ENCODE measurements at regions not wholly inside any gene's neighbourhood (a gene's known extent, or its start where the extent isn't known, plus 50 kb on each side); places are given as distances from the start of the nearest gene placed in this dataset.
"Not testable (repeated sequence)": the region's sequence is repeated elsewhere in the genome, so short reads cannot be mapped to it uniquely, and the experiment has no call there.

DNA sequence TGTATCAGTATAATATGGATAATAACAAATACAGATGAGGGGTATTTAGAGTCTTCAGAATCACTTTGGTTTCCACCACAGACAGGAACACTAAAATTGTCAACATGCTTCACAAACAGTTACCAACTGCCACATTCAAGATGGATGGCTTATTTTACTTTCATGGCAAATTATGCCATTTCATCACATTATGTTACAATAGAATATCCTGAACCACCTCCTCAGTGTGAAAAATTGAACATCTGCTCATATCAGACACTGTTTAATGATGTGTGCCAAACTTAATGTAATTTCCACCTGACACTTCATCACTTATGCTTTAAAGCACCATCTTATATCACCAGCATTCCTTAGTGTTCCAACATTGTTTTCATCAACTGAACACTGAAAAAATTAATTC lies 357.4 kb downstream of the KCNN2 start:
- TF ChIP-seq, protein P1, sequence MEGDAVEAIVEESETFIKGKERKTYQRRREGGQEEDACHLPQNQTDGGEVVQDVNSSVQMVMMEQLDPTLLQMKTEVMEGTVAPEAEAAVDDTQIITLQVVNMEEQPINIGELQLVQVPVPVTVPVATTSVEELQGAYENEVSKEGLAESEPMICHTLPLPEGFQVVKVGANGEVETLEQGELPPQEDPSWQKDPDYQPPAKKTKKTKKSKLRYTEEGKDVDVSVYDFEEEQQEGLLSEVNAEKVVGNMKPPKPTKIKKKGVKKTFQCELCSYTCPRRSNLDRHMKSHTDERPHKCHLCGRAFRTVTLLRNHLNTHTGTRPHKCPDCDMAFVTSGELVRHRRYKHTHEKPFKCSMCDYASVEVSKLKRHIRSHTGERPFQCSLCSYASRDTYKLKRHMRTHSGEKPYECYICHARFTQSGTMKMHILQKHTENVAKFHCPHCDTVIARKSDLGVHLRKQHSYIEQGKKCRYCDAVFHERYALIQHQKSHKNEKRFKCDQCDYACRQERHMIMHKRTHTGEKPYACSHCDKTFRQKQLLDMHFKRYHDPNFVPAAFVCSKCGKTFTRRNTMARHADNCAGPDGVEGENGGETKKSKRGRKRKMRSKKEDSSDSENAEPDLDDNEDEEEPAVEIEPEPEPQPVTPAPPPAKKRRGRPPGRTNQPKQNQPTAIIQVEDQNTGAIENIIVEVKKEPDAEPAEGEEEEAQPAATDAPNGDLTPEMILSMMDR (IDR thresholded peaks at IDR 0.05): no peak
- Histone ChIP-seq H3K27ac (no peak overlapping the region), H3K4me3 (no peak overlapping the region)
- DNase-seq (ENCODE audit: low spot score): no peak

DNA sequence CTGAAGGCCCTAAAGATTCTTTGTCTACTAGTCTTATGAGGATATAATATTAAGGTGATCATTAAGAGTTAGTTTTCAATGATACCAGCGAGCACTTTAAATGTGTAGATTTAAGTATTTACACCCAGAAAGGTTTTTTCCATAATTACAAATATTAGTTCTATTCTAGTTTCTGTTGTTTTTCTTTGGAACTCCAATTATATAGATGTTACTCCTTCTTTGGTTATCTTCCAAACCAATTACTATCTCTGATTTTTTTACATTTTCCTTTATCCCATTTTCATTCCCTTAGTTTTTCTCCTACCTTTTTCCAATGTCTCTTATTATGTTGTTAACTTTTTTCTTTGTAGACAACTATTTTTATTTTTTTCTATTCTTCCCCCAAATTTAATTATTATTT lies 355.1 kb downstream of the KCNN2 start:
- no peak for DNase-seq (ENCODE audit: low spot score)
- Histone ChIP-seq H3K27ac (no peak overlapping the region), H3K4me3 (no peak overlapping the region)
- TF ChIP-seq, protein P1 (IDR thresholded peaks at IDR 0.05): no peak

DNA sequence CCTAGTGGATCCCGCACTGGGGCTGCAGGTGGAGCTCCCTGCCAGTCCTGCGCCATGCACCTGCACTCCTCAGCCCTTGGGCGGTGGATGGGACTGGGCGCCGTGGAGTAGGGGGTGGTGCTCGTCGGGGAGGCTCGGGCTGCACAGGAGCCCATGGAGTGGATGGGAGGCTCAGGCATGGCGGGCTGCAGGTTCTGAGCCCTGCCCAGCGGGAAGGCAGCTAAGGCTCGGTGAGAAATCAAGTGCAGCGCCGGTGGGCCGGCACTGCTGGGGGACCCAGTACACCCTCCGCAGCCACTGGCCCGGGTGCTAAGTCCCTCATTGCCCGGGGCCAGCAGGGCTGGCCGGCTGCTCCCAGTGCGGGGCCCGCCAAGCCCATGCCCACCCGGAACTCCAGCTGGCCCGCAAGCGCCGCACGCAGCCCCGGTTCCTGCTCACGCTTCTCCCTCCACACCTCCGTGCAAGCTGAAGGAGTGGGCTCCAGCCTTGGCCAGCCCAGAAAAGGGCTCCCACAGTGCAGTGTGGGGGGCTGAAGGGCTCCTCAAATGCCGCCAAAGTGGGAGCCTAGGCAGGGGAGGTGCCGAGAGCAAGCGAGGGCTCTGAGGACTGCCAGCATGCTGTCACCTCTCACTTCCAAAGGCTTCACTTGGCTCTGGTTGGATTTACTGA lies 342.5 kb downstream of the KCNN2 start:
- not testable (repeated sequence) for H3K27ac ChIP-seq; H3K4me3 ChIP-seq; DNase-seq (ENCODE audit: low spot score)

DNA sequence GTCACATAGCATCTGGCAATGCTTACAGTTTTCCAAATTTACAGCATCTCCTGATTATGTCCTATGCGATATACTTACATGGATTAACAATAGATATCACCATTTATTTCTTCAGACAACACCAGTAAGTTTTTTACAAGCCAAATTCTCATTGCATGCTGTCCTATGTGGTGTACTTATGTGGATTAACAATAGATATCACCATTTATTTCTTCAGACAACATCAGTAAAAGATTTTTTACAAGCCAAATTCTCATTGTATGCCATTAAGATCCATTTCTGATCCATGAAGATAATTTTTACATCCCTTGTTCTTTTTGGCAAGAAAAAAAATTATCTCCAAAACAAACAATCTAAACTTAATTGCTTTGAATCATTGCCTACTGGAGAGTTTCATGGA lies 340.9 kb downstream of the KCNN2 start:
- TF ChIP-seq, protein P1 (IDR thresholded peaks at IDR 0.05): no peak
- H3K4me3 ChIP-seq: no peak overlapping the region
- no peak overlapping the region for H3K27ac ChIP-seq
- no peak for DNase-seq (ENCODE audit: low spot score)

DNA sequence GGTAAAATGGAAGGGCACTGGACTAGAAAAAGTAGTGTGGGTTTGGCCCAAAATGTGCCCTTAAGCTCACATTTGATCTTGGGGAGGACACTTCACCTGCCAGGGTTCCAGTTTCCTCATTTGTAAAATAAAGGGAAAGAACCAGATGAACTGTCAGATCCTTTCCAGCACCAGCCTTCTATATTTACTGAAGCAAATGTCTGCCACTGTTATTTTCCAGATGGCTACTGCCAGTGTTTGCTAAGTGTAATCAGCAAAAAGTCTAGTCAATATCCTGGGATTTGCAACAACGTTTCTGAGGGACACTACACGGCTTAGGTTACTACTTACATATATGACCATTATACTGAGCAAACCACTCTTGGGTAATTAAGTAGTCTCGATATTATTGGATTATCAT lies 340.3 kb downstream of the KCNN2 start:
- H3K4me3 ChIP-seq: no peak overlapping the region
- TF ChIP-seq, protein P1 (IDR thresholded peaks at IDR 0.05): no peak
- H3K27ac ChIP-seq: no peak overlapping the region
- DNase-seq (ENCODE audit: low spot score): no peak

DNA sequence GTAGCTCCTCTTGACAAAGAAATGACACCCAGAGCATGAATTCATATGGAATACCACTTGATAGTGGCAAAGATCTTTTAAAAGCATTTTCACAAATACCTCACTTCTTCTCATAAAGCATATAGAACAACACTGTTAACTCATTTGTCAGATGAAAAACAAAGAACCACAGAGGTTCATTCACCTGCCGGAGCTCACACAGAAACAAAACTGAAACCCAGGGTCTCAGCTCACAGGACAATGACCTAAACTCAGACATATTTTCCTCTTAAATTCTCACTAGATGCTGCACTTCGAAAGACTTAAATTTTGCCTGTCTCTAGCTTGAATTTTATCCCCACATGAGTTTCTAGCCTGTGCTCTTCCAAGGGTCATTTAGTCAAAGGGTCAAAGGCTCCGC lies 339.0 kb downstream of the KCNN2 start:
- no peak overlapping the region for H3K4me3 ChIP-seq
- TF ChIP-seq, protein P1 (IDR thresholded peaks at IDR 0.05): no peak
- DNase-seq (ENCODE audit: low spot score): no peak
- no peak overlapping the region for H3K27ac ChIP-seq

DNA sequence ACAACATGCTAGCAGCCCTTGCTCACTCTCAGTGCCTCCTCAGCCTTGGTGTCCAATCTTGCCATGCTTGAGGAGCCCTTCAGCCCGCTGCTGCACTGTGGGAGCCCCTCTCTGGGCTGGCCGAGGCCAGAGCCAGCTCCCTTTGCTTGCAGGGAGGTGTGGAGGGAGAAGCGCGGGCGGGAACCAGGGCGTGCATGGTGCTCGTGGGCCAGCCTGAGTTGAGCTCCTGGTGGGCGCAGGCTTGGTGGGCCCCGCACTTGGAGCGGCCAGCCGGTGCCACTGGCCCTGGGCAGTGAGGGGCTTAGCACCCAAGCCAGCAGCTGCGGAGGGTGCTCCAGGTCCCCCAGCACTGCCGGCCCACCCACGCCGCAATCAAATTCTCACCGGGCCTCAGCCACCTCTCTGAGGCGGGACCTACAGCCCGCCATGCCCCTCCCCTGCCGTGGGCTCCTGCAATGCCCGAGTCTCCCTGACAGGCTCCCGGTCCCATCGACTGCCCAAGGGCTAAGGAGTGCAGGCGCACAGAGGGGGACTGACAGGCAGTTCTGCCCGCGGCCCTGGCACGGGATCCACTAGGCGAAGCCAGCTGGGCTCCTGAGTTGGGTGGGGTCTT lies 333.5 kb downstream of the KCNN2 start:
- H3K27ac ChIP-seq: no peak overlapping the region
- TF ChIP-seq, protein P1 (IDR thresholded peaks at IDR 0.05): no peak
- H3K4me3 ChIP-seq: no peak overlapping the region
- DNase-seq (ENCODE audit: low spot score): no peak

Measured in coronary artery (tissue), 2 donors.